GM18909 (cell line): ENCODE measurements at regions not wholly inside any gene's neighbourhood (a gene's known extent, or its start where the extent isn't known, plus 50 kb on each side); places are given as distances from the start of the nearest gene placed in this dataset.
"Not testable (repeated sequence)": the region's sequence is repeated elsewhere in the genome, so short reads cannot be mapped to it uniquely, and the experiment has no call there.

Experiments
- ATAC-seq: cut with Tn5 transposase; IDR thresholded peaks from one replicate; pipeline ENCODE4 v1.9.1; 2021; ENCODE audit warnings: mild to moderate bottlenecking; ENCODE audit not compliant: unreplicated experiment, poor library complexity

GRCh38 chr17:77528516-77529327, 388.0 kb downstream of the SEC14L1 start:
- no peak for ATAC-seq

GRCh38 chr17:77529328-77529650, 388.5 kb downstream of the SEC14L1 start:
- no peak for ATAC-seq

- ATAC-seq, result no peak
Measured at GRCh38 chr17:77530591-77530990, 389.8 kb downstream of the SEC14L1 start.

GRCh38 chr17:77531002-77531401, 390.2 kb downstream of the SEC14L1 start:
- no peak for ATAC-seq

- no peak for ATAC-seq
Measured at GRCh38 chr17:77531641-77532040, 390.9 kb downstream of the SEC14L1 start.

- not testable (repeated sequence) for ATAC-seq
Measured at GRCh38 chr17:77533697-77534096, 392.9 kb downstream of the SEC14L1 start.

- no peak for ATAC-seq
Measured at GRCh38 chr17:77534137-77534536, 393.4 kb downstream of the SEC14L1 start.

- ATAC-seq, result no peak
Measured at GRCh38 chr17:77535435-77535834, 394.7 kb downstream of the SEC14L1 start.

- ATAC-seq, result no peak
Measured at GRCh38 chr17:77535892-77536291, 395.1 kb downstream of the SEC14L1 start.

GRCh38 chr17:77537566-77537965, 396.8 kb downstream of the SEC14L1 start:
- ATAC-seq, result no peak

- no peak for ATAC-seq
Measured at GRCh38 chr17:77540531-77540930, 399.8 kb downstream of the SEC14L1 start.

GRCh38 chr17:77540975-77541374, 400.2 kb downstream of the SEC14L1 start:
- no peak for ATAC-seq

- no peak for ATAC-seq
Measured at GRCh38 chr17:77542011-77542410, 401.2 kb downstream of the SEC14L1 start.

GRCh38 chr17:77542551-77543490, 402.1 kb downstream of the SEC14L1 start:
- no peak for ATAC-seq

GRCh38 chr17:77543801-77544200, 403.0 kb downstream of the SEC14L1 start:
- ATAC-seq, result no peak

GRCh38 chr17:77544347-77545110, 403.8 kb downstream of the SEC14L1 start:
- no peak for ATAC-seq

- no peak for ATAC-seq
Measured at GRCh38 chr17:77546772-77547241, 406.0 kb downstream of the SEC14L1 start.

- ATAC-seq, result no peak
Measured at GRCh38 chr17:77548967-77549366, 408.2 kb downstream of the SEC14L1 start.

- ATAC-seq, result no peak
Measured at GRCh38 chr17:77549726-77550366, 408.7 kb upstream of the TNRC6C start.

GRCh38 chr17:77553459-77554066, 404.9 kb upstream of the TNRC6C start:
- no peak for ATAC-seq
